ENCODE measurements at regions not wholly inside any gene's neighbourhood (a gene's known extent, or its start where the extent isn't known, plus 50 kb on each side); places are given as distances from the start of the nearest gene placed in this dataset.

- no peak for DNase-seq
Measured at GRCh38 chr10:36624551-36625100, 500.8 kb upstream of the ANKRD30A start.

GRCh38 chr10:36621346-36621745 lies 504.1 kb upstream of the ANKRD30A start:
- no peak for DNase-seq

- DNase-seq = no peak
Measured at GRCh38 chr10:36612436-36612835, 513.0 kb upstream of the ANKRD30A start.

- DNase-seq = no peak
Measured at GRCh38 chr10:36608866-36609265, 516.5 kb upstream of the ANKRD30A start.

- DNase-seq = no peak
Measured at GRCh38 chr10:36608251-36608650, 517.1 kb upstream of the ANKRD30A start.

DNA sequence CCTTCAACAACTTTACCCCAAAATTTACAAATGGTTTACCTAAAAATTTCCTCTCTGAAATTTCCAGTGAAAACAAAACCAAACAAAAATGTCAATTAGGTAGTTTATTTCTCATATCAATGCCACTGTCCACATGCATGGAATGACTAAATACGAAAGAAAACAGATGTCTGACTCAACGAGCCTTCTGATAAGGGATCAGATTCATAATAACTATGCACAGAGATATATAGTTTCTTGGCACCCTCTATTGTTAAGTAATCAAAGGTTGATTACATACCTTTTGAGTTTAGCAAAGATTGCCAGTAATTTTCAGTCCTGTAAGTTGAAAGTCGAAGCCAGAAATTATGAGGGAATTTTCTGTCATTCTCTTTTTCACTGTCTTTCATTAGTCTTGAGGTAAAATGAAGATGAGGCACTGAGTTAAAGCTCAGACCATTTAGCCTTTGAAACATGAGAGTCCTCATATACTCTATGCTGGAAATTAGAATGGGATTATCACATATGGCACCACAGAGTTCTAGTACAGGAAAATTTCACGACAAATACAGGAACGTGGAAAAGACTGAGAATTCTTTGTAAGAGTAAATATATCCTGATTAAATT lies 519.1 kb upstream of the ANKRD30A start:
- DNase-seq = no peak

GRCh38 chr10:36604316-36604715 lies 521.1 kb upstream of the ANKRD30A start:
- no peak for DNase-seq

GRCh38 chr10:36603688-36604087 lies 521.7 kb upstream of the ANKRD30A start:
- no peak for DNase-seq

DNA sequence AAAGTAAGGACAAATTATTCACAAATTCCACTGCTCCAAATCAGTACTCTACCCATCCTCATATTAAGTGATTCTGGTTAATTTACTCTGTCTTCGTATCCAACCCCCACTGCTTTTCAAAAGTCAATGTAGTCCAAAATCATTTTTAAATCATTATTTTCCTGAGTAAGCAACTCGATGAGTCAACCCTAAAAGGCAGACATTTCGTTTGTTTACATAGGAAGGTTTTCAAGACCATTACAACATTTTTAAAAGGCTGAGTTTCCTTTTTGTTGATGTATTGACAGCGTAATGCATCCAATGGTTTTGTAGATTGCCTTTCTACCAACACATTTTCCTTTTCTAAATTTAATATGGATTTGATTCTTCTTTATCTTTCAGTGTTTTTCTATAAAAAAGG lies 523.0 kb upstream of the ANKRD30A start:
- DNase-seq = no peak

DNA sequence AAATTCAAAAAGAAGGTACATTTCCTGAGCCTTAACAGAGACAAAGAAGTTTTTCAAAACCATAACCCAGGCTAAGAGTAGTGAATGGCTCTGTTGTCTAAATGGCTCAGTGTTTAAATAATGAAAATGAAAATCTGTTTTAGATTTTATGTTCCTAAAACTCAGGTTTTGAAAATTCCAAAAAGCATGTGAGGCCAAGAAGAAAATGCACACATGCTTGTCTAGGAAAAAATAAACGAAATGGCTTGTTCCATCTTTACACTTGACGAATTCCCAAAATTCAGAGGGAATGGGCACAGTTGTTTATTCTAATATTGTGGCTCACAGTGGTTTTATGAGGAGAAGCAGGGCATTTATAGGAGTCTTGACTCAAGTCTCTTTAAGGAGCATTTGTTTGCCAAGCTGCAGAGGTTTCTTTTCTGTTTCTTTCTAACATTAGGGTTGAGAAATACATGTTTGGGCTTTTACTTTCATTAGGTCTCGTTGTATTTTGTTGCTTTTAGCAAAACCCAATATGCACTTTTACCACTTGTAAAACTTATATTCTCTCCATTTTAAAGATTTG lies 527.6 kb upstream of the ANKRD30A start:
- DNase-seq = no peak

- DNase-seq = no peak
Measured at GRCh38 chr10:36592964-36593363, 532.4 kb upstream of the ANKRD30A start.

DNA sequence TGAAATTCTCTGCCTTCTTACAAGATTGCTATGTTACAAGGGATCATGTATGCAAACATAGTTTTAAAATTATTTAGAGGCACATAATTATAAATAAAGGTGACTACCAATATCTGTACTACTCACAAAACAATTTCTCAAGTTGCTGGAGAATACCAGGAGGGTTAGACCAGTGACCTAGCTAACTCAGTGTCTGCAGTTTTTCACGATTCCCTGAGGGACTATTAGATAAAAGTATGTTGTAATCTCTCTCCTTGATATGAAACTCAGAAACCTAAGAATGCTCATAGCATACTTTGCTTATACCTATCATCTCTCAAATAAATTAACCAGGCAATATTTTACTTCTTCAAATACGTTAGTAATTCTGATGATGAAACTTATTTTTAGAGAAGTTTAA lies 534.0 kb upstream of the ANKRD30A start:
- no peak for DNase-seq

- no peak for DNase-seq
Measured at GRCh38 chr10:36583690-36584089, 541.7 kb upstream of the ANKRD30A start.

DNA sequence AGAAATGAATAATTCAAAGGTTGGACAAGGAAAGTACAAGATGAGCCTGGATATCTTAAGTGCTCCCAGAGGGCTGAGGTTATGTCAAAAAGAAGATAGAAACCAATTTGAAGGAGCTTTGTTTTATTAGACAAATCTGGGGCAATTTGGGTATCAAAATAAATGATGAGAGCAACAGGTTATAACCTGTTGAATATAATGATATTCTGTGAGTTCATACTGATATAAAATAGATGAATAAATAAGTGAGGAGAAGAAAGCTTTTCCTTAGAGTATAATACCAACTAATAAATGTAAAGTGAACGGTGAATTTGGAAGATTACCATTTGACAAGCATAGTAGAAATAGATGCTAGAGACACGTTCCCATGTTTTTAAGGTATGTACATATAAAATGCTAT lies 544.2 kb upstream of the ANKRD30A start:
- no peak for DNase-seq

GRCh38 chr10:36578306-36578705 lies 547.1 kb upstream of the ANKRD30A start:
- no peak for DNase-seq

GRCh38 chr10:36577126-36577525 lies 548.3 kb upstream of the ANKRD30A start:
- DNase-seq = no peak

DNA sequence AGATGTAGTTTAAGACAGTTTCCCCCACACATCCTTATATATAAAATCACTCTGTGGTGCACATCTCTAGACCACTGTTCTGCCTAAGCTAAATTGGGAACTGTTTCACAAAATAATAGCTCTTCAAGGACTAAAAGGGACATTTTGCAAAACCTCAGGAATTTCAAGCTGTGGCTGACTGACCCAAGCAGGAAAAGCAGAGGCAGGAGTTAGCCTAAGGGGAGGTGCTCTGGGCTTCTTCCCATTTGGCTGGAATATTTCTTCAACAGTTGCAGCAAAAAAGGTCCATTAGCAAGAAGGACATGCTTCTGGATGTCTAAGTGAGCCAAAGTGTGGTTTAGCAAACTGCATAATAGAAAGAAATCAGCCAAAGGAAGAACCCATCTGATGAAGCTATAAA lies 551.2 kb upstream of the ANKRD30A start:
- no peak for DNase-seq

GRCh38 chr10:36573246-36573645 lies 552.2 kb upstream of the ANKRD30A start:
- no peak for DNase-seq

- DNase-seq = no peak
Measured at GRCh38 chr10:36564433-36564832, 561.0 kb upstream of the ANKRD30A start.

- DNase-seq = no peak
Measured at GRCh38 chr10:36559412-36560400, 565.7 kb upstream of the ANKRD30A start.

GRCh38 chr10:36556468-36556867 lies 568.9 kb upstream of the ANKRD30A start:
- no peak for DNase-seq

DNA sequence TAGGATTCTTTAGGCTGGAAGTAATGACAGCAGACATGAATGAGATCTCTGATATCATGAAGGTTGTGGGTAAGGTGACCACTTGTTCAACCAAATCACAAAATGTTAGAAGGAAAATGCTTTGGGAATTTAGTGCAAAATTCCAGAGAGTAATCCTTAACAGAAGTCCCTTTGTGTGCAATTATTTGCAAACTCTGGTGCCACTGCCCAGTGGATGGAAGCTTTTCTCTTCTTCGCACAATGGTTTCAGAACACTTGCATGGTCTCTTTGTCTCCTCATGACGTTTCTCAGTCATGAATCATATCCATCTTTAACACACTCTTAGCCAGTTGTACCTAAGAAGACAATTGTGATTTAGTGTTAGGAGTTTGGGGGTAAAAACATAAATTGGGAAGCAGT lies 570.4 kb upstream of the ANKRD30A start:
- no peak for DNase-seq

- DNase-seq = no peak
Measured at GRCh38 chr10:36547965-36548364, 577.4 kb upstream of the ANKRD30A start.

DNA sequence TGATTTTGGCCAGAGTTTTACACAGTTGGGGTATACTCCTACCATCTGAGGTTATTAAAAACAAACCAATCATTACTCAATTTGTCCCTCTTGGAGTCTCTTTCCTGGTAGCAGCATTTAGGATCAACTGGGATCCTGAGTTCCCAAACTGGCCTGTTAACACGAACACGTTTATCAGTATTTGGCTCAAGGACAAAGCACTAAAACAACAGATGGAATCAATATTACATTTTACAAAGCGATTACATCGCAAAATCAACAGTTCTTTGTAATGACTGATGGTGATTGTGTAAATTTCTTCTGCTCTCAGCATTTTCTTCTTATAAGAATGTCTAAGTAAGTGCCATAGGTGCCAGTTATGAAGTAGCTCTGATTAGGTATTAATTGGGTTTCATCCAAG lies 582.9 kb upstream of the ANKRD30A start:
- DNase-seq = no peak

Measured in T-helper 2 cell (primary cell).